ENCODE measurements at regions not wholly inside any gene's neighbourhood (a gene's known extent, or its start where the extent isn't known, plus 50 kb on each side); places are given as distances from the start of the nearest gene placed in this dataset.

DNA sequence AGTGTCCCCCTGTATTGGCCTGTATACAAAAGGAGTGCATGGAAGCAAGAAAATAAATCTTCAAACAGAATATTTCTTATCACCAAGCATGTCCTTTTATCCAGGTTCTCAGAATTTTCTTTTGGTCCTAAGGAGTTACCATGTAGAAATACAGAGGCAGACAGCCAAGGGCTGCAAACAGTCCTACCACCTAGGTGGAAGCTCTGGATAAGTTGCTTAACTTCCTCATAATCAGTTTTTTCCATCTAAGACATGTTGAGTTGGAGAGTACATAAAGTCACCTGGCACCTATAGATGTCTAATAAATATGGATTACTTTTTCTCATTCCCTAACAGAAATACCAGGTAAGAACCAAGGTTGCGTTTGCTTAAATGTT is 57.0 kb upstream of the BLID start:
- TF ChIP-seq, protein P1, sequence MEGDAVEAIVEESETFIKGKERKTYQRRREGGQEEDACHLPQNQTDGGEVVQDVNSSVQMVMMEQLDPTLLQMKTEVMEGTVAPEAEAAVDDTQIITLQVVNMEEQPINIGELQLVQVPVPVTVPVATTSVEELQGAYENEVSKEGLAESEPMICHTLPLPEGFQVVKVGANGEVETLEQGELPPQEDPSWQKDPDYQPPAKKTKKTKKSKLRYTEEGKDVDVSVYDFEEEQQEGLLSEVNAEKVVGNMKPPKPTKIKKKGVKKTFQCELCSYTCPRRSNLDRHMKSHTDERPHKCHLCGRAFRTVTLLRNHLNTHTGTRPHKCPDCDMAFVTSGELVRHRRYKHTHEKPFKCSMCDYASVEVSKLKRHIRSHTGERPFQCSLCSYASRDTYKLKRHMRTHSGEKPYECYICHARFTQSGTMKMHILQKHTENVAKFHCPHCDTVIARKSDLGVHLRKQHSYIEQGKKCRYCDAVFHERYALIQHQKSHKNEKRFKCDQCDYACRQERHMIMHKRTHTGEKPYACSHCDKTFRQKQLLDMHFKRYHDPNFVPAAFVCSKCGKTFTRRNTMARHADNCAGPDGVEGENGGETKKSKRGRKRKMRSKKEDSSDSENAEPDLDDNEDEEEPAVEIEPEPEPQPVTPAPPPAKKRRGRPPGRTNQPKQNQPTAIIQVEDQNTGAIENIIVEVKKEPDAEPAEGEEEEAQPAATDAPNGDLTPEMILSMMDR (IDR thresholded peaks at IDR 0.05; ENCODE audit: insufficient read depth, low read depth, low read length), result no peak
- TF ChIP-seq EZH2 (IDR thresholded peaks at IDR 0.05; ENCODE audit: insufficient read depth, low read length), result no peak

All from astrocyte (in vitro differentiated cells and primary cell).